WTC11 (cell line): ENCODE measurements at regions not wholly inside any gene's neighbourhood (a gene's known extent, or its start where the extent isn't known, plus 50 kb on each side); places are given as distances from the start of the nearest gene placed in this dataset.
A peak's percentile ranks its signal among the peaks of the same experiment; 100 is the strongest.

Experiments
- ATAC-seq: fragments of 200-7000 bp; cut with Tn5 transposase; 2 replicates; pipeline ENCODE4 v1.10.0; 2021; ENCODE audit warnings: mild to moderate bottlenecking, moderate library complexity
- CTCF ChIA-PET: fragments of 300-600 bp; sonication (Branson Sonifier 250); formaldehyde crosslinking; loops from one replicate; lab custom pipeline; 2021; ENCODE audit warnings: antibody characterized with exemption; lab: Charles Lee
- POLR2A ChIA-PET: fragments of 350-600 bp; sonication (Branson Sonifier 250); formaldehyde crosslinking; loops from one replicate; lab custom pipeline; 2021; ENCODE audit warnings: antibody characterized with exemption; lab: Charles Lee
- DNase-seq: peaks from one replicate; pipeline ENCODE4 v3.0.0; 2021; ENCODE audit warnings: low spot score
- H3K27ac Mint-ChIP-seq: 2 replicates; pipeline ENCODE4 v1.8.0; 2021; ENCODE audit warnings: mixed read lengths
- H3K27me3 Mint-ChIP-seq: 2 replicates; pipeline ENCODE4 v1.8.0; 2021; ENCODE audit warnings: low read depth, mild to moderate bottlenecking, moderate library complexity, mixed read lengths
- H3K36me3 Mint-ChIP-seq: 2 replicates; pipeline ENCODE4 v1.8.0; 2021; ENCODE audit warnings: mixed read lengths
- H3K4me1 Mint-ChIP-seq: 2 replicates; pipeline ENCODE4 v1.8.0; 2022; ENCODE audit warnings: mixed read lengths
- H3K4me3 Mint-ChIP-seq: 2 replicates; pipeline ENCODE4 v1.8.0; 2021; ENCODE audit warnings: mild to moderate bottlenecking, moderate library complexity, mixed read lengths
- H3K9me3 Mint-ChIP-seq: 2 replicates; pipeline ENCODE4 v1.8.0; 2021; ENCODE audit warnings: mixed read lengths
- CBFB ChIP-seq: sonication (generic); formaldehyde crosslinking; IDR thresholded peaks from 2 replicates; pipeline ENCODE4 v1.8.1; 2022; ENCODE audit warnings: mild to moderate bottlenecking, low read depth, missing genetic modification reagents
- FOXK1 ChIP-seq: sonication (generic); formaldehyde crosslinking; IDR thresholded peaks from 2 replicates; pipeline ENCODE4 v1.8.0; 2022; ENCODE audit warnings: mild to moderate bottlenecking, moderate library complexity, missing genetic modification reagents
- GABPB1 ChIP-seq: sonication (generic); formaldehyde crosslinking; IDR thresholded peaks from 2 replicates; pipeline ENCODE4 v1.8.1; 2023; ENCODE audit warnings: mild to moderate bottlenecking, missing genetic modification reagents
- NR1H2 ChIP-seq: sonication (generic); formaldehyde crosslinking; IDR thresholded peaks from 2 replicates; pipeline ENCODE4 v1.9.0; 2021; ENCODE audit warnings: mild to moderate bottlenecking, moderate library complexity, missing genetic modification reagents
- RELA ChIP-seq: sonication (generic); formaldehyde crosslinking; IDR thresholded peaks from 2 replicates; pipeline ENCODE4 v1.8.1; 2022; ENCODE audit warnings: missing genetic modification reagents, mild to moderate bottlenecking, borderline replicate concordance
- RORB ChIP-seq: fragments of 250-450 bp; sonication (Bioruptor Pico); IDR thresholded peaks from 2 replicates; pipeline ENCODE4 v1.9.0; 2021; ENCODE audit warnings: mild to moderate bottlenecking
- TF ChIP-seq, protein P1 (sequence below): fragments of 200-600 bp; IDR thresholded peaks from 2 replicates; pipeline ENCODE4 v1.8.0; 2022; ENCODE audit warnings: antibody characterized with exemption
- TF ChIP-seq, protein P2 (sequence below): sonication (generic); formaldehyde crosslinking; IDR thresholded peaks from 2 replicates; pipeline ENCODE4 v1.8.1; 2023; ENCODE audit warnings: mild to moderate bottlenecking, missing genetic modification reagents
- TF ChIP-seq, protein P3 (sequence below): sonication (generic); formaldehyde crosslinking; IDR thresholded peaks from 2 replicates; pipeline ENCODE4 v1.8.1; 2023; ENCODE audit warnings: mild to moderate bottlenecking, missing genetic modification reagents, moderate library complexity
- TF ChIP-seq, protein P4 (sequence below): sonication (generic); formaldehyde crosslinking; conservative IDR thresholded peaks from 2 replicates; pipeline ENCODE4 v1.8.1; 2023; ENCODE audit warnings: mild to moderate bottlenecking, low read depth, missing genetic modification reagents, moderate library complexity
- TF ChIP-seq, protein P5 (sequence below): sonication (generic); formaldehyde crosslinking; IDR thresholded peaks from 2 replicates; pipeline ENCODE4 v1.8.1; 2023; ENCODE audit warnings: mild to moderate bottlenecking, missing genetic modification reagents, borderline replicate concordance
- TF ChIP-seq, protein P6 (sequence below): sonication (generic); formaldehyde crosslinking; IDR thresholded peaks from 2 replicates; pipeline ENCODE4 v1.8.1; 2023; ENCODE audit warnings: mild to moderate bottlenecking, missing genetic modification reagents, moderate library complexity
- TF ChIP-seq, protein P7 (sequence below): sonication (generic); formaldehyde crosslinking; IDR thresholded peaks from 2 replicates; pipeline ENCODE4 v1.8.1; 2022; ENCODE audit warnings: mild to moderate bottlenecking, moderate library complexity, missing genetic modification reagents
- TF ChIP-seq, protein P8 (sequence below): fragments of 250-450 bp; sonication (Bioruptor Pico); conservative IDR thresholded peaks from 2 replicates; pipeline ENCODE4 v1.9.0; 2021; ENCODE audit warnings: mild to moderate bottlenecking
- TF ChIP-seq, protein P9 (sequence below): sonication (generic); formaldehyde crosslinking; IDR thresholded peaks from 2 replicates; pipeline ENCODE4 v1.8.0; 2022; ENCODE audit warnings: mild to moderate bottlenecking, missing genetic modification reagents

DNA sequence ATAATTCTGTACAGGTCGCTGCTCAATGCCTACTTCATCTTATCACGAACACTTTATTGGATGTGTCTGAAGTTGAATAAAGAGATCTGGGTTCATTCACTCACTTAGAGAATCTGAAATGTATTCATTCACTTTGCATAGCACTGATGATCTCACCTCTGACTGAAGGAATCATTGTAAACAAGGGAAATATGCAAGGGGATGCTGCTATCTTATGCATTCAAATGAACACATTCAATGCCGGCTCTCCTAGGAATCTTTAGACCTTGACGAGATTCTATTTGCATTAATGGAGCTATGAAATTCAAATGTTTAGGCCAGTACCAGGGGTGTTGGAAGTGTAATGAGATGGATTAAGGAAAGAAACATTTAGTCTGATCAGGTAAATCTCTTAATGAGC lies 200.6 kb upstream of the COBL start:
- H3K4me1 Mint-ChIP-seq = peaks cover 26% of the 10 kb centered on the region
- ATAC-seq = no peak
- peaks cover 5% of the 10 kb centered on the region for H3K36me3 Mint-ChIP-seq
- TF ChIP-seq, protein P1, sequence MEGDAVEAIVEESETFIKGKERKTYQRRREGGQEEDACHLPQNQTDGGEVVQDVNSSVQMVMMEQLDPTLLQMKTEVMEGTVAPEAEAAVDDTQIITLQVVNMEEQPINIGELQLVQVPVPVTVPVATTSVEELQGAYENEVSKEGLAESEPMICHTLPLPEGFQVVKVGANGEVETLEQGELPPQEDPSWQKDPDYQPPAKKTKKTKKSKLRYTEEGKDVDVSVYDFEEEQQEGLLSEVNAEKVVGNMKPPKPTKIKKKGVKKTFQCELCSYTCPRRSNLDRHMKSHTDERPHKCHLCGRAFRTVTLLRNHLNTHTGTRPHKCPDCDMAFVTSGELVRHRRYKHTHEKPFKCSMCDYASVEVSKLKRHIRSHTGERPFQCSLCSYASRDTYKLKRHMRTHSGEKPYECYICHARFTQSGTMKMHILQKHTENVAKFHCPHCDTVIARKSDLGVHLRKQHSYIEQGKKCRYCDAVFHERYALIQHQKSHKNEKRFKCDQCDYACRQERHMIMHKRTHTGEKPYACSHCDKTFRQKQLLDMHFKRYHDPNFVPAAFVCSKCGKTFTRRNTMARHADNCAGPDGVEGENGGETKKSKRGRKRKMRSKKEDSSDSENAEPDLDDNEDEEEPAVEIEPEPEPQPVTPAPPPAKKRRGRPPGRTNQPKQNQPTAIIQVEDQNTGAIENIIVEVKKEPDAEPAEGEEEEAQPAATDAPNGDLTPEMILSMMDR = no peak
- H3K27ac Mint-ChIP-seq = 0 out of 2 replicates have a peak overlapping the region, but pooled peaks have one; percentile 55
- ChIA-PET CTCF (no interaction called here), POLR2A (no interaction called here)
- DNase-seq = no peak
- no peaks in the 10 kb centered on the region for H3K27me3 Mint-ChIP-seq
- H3K4me3 Mint-ChIP-seq = no peak overlapping the region
- peaks cover 15% of the 10 kb centered on the region for H3K9me3 Mint-ChIP-seq

DNA sequence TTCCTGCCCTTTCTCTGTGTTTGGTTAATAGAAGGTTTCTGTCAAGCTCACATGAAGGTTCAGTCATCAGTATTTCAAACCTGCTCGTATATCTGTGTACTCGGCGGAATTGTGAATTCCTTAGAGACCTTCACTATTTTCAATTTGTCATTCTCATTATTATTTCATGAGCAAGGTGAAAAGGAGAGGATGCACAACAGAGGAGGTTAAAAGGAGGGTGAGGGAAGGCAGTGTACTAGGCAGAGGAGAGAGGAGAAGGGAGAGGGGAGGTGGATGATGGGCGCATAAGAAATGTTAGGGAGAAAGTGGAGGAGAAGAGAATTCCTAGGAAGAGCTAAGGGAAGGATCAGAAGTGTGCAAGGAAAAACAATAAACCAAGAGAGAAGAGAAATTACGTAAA lies 185.0 kb upstream of the COBL start:
- ChIA-PET POLR2A (no interaction called here), CTCF (no interaction called here)
- no peak for DNase-seq
- H3K36me3 Mint-ChIP-seq = peaks cover 2% of the 10 kb centered on the region; the same call in 1 of the 2 replicates
- no peaks in the 10 kb centered on the region for H3K4me1 Mint-ChIP-seq
- no peak for ATAC-seq
- H3K27me3 Mint-ChIP-seq = no peaks in the 10 kb centered on the region
- TF ChIP-seq, protein P2, sequence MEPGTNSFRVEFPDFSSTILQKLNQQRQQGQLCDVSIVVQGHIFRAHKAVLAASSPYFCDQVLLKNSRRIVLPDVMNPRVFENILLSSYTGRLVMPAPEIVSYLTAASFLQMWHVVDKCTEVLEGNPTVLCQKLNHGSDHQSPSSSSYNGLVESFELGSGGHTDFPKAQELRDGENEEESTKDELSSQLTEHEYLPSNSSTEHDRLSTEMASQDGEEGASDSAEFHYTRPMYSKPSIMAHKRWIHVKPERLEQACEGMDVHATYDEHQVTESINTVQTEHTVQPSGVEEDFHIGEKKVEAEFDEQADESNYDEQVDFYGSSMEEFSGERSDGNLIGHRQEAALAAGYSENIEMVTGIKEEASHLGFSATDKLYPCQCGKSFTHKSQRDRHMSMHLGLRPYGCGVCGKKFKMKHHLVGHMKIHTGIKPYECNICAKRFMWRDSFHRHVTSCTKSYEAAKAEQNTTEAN (CRISPR knock-in tag) = no peak
- no peak for TF ChIP-seq GABPB1
- TF ChIP-seq, protein P3, sequence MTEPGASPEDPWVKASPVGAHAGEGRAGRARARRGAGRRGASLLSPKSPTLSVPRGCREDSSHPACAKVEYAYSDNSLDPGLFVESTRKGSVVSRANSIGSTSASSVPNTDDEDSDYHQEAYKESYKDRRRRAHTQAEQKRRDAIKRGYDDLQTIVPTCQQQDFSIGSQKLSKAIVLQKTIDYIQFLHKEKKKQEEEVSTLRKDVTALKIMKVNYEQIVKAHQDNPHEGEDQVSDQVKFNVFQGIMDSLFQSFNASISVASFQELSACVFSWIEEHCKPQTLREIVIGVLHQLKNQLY (CRISPR knock-in tag) = no peak
- H3K9me3 Mint-ChIP-seq = peaks cover 13% of the 10 kb centered on the region
- no peak overlapping the region for H3K27ac Mint-ChIP-seq
- no peak overlapping the region for H3K4me3 Mint-ChIP-seq

DNA sequence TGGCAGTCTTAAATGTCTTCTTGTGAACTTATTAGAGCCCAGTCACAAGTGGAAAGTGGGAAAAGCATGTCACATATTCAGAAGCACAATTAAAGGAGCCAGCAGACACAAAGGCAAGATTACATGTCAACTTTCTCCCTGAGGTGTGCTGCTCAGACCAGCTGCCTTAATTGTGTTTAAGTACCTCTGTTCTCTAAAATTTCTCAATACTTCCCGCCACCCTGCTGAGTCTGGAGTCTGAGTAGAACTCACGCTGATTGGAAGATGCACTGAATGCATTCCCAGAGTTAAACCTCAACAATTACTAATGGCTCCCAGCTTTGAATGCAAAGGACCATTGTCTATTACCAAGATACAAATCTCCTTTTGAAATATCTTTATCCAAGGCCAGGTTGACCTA lies 166.4 kb upstream of the COBL start:
- no peak overlapping the region for H3K27ac Mint-ChIP-seq
- ChIA-PET CTCF (no interaction called here), POLR2A (no interaction called here)
- peaks cover 13% of the 10 kb centered on the region for H3K9me3 Mint-ChIP-seq
- no peak overlapping the region for H3K4me3 Mint-ChIP-seq
- ATAC-seq (no peak), DNase-seq (no peak)
- no peaks in the 10 kb centered on the region for H3K36me3 Mint-ChIP-seq
- H3K27me3 Mint-ChIP-seq = no peaks in the 10 kb centered on the region
- H3K4me1 Mint-ChIP-seq = peaks cover 4% of the 10 kb centered on the region; the same call in 1 of the 2 replicates
- TF ChIP-seq, protein P4, sequence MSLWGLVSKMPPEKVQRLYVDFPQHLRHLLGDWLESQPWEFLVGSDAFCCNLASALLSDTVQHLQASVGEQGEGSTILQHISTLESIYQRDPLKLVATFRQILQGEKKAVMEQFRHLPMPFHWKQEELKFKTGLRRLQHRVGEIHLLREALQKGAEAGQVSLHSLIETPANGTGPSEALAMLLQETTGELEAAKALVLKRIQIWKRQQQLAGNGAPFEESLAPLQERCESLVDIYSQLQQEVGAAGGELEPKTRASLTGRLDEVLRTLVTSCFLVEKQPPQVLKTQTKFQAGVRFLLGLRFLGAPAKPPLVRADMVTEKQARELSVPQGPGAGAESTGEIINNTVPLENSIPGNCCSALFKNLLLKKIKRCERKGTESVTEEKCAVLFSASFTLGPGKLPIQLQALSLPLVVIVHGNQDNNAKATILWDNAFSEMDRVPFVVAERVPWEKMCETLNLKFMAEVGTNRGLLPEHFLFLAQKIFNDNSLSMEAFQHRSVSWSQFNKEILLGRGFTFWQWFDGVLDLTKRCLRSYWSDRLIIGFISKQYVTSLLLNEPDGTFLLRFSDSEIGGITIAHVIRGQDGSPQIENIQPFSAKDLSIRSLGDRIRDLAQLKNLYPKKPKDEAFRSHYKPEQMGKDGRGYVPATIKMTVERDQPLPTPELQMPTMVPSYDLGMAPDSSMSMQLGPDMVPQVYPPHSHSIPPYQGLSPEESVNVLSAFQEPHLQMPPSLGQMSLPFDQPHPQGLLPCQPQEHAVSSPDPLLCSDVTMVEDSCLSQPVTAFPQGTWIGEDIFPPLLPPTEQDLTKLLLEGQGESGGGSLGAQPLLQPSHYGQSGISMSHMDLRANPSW = no peak
- TF ChIP-seq RORB (no peak), RELA (no peak), GABPB1 (no peak), CBFB (CRISPR knock-in tag) (no peak), NR1H2 (CRISPR knock-in tag) (no peak), FOXK1 (CRISPR knock-in tag) (no peak)
- TF ChIP-seq, protein P5, sequence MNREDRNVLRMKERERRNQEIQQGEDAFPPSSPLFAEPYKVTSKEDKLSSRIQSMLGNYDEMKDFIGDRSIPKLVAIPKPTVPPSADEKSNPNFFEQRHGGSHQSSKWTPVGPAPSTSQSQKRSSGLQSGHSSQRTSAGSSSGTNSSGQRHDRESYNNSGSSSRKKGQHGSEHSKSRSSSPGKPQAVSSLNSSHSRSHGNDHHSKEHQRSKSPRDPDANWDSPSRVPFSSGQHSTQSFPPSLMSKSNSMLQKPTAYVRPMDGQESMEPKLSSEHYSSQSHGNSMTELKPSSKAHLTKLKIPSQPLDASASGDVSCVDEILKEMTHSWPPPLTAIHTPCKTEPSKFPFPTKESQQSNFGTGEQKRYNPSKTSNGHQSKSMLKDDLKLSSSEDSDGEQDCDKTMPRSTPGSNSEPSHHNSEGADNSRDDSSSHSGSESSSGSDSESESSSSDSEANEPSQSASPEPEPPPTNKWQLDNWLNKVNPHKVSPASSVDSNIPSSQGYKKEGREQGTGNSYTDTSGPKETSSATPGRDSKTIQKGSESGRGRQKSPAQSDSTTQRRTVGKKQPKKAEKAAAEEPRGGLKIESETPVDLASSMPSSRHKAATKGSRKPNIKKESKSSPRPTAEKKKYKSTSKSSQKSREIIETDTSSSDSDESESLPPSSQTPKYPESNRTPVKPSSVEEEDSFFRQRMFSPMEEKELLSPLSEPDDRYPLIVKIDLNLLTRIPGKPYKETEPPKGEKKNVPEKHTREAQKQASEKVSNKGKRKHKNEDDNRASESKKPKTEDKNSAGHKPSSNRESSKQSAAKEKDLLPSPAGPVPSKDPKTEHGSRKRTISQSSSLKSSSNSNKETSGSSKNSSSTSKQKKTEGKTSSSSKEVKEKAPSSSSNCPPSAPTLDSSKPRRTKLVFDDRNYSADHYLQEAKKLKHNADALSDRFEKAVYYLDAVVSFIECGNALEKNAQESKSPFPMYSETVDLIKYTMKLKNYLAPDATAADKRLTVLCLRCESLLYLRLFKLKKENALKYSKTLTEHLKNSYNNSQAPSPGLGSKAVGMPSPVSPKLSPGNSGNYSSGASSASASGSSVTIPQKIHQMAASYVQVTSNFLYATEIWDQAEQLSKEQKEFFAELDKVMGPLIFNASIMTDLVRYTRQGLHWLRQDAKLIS (CRISPR knock-in tag) = no peak
- TF ChIP-seq, protein P6, sequence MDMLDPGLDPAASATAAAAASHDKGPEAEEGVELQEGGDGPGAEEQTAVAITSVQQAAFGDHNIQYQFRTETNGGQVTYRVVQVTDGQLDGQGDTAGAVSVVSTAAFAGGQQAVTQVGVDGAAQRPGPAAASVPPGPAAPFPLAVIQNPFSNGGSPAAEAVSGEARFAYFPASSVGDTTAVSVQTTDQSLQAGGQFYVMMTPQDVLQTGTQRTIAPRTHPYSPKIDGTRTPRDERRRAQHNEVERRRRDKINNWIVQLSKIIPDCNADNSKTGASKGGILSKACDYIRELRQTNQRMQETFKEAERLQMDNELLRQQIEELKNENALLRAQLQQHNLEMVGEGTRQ (CRISPR knock-in tag) = no peak
- TF ChIP-seq, protein P7, sequence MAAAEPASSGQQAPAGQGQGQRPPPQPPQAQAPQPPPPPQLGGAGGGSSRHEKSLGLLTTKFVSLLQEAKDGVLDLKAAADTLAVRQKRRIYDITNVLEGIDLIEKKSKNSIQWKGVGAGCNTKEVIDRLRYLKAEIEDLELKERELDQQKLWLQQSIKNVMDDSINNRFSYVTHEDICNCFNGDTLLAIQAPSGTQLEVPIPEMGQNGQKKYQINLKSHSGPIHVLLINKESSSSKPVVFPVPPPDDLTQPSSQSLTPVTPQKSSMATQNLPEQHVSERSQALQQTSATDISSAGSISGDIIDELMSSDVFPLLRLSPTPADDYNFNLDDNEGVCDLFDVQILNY (CRISPR knock-in tag) = no peak
- TF ChIP-seq, protein P8, sequence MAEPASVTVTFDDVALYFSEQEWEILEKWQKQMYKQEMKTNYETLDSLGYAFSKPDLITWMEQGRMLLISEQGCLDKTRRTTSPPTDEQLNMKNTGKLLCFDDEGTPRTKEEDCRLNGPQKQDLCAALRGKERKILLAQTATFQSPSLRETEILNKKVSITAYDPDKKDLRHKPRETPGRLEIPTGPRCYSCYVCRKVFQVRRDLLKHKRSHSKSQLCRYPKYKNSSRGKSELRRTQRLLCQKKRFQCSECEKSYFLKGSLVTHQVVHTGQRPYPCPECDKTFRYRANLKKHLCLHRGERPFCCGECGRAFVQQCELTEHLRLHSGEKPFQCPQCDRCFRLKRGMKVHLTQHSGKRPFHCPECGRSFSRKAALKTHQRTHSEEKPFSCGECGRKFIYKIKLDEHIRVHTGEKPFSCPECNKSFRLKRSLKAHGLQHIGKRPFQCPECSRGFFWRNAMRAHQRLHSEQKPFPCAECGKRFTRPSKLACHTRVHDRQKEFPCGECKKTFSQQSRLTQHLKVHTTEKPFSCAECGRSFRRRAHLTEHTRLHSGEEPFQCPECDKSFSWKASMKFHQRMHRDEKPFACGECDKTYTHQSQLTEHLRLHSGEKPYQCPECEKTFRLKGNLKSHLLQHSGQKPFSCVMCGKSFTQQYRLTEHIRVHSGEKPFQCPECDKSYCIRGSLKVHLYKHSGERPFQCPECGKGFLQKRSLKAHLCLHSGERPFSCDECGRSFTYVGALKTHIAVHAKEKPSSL = no peak
- TF ChIP-seq, protein P9, sequence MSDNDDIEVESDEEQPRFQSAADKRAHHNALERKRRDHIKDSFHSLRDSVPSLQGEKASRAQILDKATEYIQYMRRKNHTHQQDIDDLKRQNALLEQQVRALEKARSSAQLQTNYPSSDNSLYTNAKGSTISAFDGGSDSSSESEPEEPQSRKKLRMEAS = no peak
